ENCODE measurements at regions not wholly inside any gene's neighbourhood (a gene's known extent, or its start where the extent isn't known, plus 50 kb on each side); places are given as distances from the start of the nearest gene placed in this dataset.

DNA sequence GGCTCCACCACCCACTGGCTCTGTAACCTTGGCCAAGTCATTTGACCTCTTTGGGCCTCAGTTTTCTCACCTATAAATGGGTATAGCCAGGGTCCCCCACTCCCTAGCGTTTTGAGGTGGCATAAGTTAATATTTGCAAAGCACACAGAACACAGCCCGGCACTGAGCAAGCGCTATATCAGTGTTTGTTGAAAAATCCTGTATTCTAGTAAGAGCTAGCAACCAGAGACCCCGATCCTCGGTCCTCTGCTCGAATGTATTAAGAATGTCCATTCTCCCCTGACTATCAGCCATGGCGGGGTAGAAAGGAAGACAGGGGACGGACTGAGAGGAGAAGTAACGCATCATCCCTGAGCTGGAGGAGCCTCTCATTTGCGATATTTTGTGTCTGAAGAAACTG, 131.2 kb downstream of the IRF8 start:
- H3K4me1 Mint-ChIP-seq: no peaks in the 10 kb centered on the region
- peaks cover 16 to 18% of the 10 kb centered on the region in 2 donors for H3K27me3 Mint-ChIP-seq
- DNase-seq: no peak
- H3K9me3 Mint-ChIP-seq: peaks cover 3 to 6% (median 4%) of the 10 kb centered on the region in 5 donors
- Histone ChIP-seq H3K27ac (ENCODE audit: low read depth, low read length) (no peak overlapping the region), H3K9me3 (ENCODE audit: low read length) (no peaks in the 10 kb centered on the region), H3K4me3 (ENCODE audit: low read length) (no peak overlapping the region), H3K36me3 (ENCODE audit: insufficient read depth, low read length) (no peaks in the 10 kb centered on the region), H3K4me1 (ENCODE audit: insufficient read depth, low read length) (no peaks in the 10 kb centered on the region), H3K27me3 (ENCODE audit: insufficient read depth, low read length, poor library complexity, severe bottlenecking) (no peaks in the 10 kb centered on the region)
- peaks cover 0 to 3% (median 0%) of the 10 kb centered on the region in 3 donors for H3K36me3 Mint-ChIP-seq
- POLR2A ChIA-PET: no interaction called here
- no peak overlapping the region for H3K4me3 Mint-ChIP-seq
- CTCF ChIA-PET: no interaction called here
- H3K27ac Mint-ChIP-seq: peak overlapping the region in 1 of 8 donors; percentile 72

DNA sequence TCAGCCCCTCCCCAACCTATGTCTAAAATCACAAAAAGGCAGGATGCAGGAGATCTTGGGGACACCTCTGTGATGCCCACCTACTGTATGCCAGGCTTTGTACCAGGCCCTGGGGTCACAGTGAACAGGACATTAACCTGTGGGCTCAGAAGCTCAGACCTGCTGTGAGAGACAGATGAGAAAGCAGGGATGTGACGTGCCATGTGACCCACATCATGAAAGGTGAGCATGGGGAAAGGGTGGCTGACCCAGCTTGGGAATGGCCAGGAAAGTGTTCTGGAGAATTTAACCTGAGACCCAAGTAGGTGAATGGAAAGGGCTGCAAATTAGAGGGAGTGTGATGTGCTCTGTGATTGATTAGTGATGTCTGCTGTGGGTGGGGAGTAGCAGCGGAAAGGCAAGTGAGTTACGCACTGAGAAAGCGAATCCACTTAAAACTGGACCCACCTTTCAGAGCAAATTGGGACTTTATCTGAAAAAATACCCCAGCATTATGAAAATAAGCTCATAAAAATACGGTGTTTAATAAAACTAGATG, 132.2 kb downstream of the IRF8 start:
- peaks cover 14 to 17% of the 10 kb centered on the region in 2 donors for H3K27me3 Mint-ChIP-seq
- H3K9me3 ChIP-seq (ENCODE audit: low read length): no peaks in the 10 kb centered on the region
- H3K27ac Mint-ChIP-seq: no peak overlapping the region
- ChIA-PET POLR2A (no interaction called here), CTCF (no interaction called here)
- no peak overlapping the region for H3K27ac ChIP-seq (ENCODE audit: low read depth, low read length)
- H3K36me3 Mint-ChIP-seq: no peaks in the 10 kb centered on the region
- H3K4me3 Mint-ChIP-seq: no peak overlapping the region
- no peak for DNase-seq
- no peaks in the 10 kb centered on the region for H3K36me3 ChIP-seq (ENCODE audit: insufficient read depth, low read length)
- H3K4me1 ChIP-seq (ENCODE audit: insufficient read depth, low read length): no peaks in the 10 kb centered on the region
- H3K4me3 ChIP-seq (ENCODE audit: low read length): no peak overlapping the region
- no peaks in the 10 kb centered on the region for H3K4me1 Mint-ChIP-seq
- H3K27me3 ChIP-seq (ENCODE audit: insufficient read depth, low read length, poor library complexity, severe bottlenecking): no peaks in the 10 kb centered on the region
- H3K9me3 Mint-ChIP-seq: peaks cover 0 to 3% (median 2%) of the 10 kb centered on the region in 5 donors

DNA sequence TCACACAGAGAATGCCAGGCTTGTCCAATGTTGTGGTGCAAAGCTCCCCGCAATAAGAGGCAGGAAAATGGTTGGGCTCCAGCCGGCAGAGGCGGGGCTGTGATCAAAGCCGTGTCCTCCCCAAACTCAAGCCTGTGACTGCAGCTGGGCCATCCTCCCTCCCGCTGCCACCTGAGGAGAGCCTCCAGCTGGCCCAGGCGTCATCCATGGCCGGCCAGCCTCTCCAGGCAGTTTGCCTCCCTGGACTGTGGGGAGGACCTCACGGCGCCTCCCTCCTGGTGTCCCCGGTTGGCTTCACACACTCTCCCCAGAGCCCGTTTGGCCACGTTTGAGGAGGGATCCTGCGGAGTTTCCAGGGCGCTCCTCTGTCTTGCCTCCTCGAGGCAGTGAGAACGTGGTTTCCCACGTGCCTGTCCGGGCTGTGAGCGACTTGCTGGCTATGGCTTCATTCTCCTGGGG, 134.1 kb downstream of the IRF8 start:
- no peaks in the 10 kb centered on the region for H3K36me3 ChIP-seq (ENCODE audit: insufficient read depth, low read length)
- no peaks in the 10 kb centered on the region for H3K27me3 ChIP-seq (ENCODE audit: insufficient read depth, low read length, poor library complexity, severe bottlenecking)
- no peaks in the 10 kb centered on the region for H3K4me1 ChIP-seq (ENCODE audit: insufficient read depth, low read length)
- peaks cover 10 to 20% of the 10 kb centered on the region in 2 donors for H3K27me3 Mint-ChIP-seq
- no peak for DNase-seq
- H3K27ac Mint-ChIP-seq: no peak overlapping the region
- H3K4me1 Mint-ChIP-seq: no peaks in the 10 kb centered on the region
- peaks cover 0 to 2% (median 0%) of the 10 kb centered on the region in 5 donors for H3K9me3 Mint-ChIP-seq
- ChIA-PET POLR2A (no interaction called here), CTCF (no interaction called here)
- no peak overlapping the region for H3K4me3 Mint-ChIP-seq
- no peaks in the 10 kb centered on the region for H3K36me3 Mint-ChIP-seq
- no peak overlapping the region for H3K27ac ChIP-seq (ENCODE audit: low read depth, low read length)
- no peaks in the 10 kb centered on the region for H3K9me3 ChIP-seq (ENCODE audit: low read length)
- H3K4me3 ChIP-seq (ENCODE audit: low read length): no peak overlapping the region

DNA sequence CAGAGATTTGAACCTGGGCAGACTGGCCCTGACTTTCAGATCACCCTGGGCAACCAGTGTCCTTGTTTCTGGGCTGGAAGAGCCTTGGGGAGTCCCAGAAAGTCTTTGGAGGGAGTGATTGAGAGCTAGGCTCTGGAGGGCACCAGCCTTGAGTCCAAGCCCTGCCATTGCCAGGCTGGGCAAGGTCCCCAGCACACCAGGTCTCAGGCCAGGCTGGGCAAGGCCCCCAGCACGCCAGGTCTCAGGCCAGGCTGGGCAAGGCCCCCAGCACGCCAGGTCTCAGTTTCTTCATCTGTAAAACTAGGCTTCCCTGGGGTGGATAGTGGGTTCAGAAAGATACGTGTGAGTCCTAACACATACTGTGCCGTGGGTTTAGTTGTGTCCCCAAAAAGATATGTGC, 135.0 kb downstream of the IRF8 start:
- Mint-ChIP-seq H3K27me3 (peaks cover 5 to 16% of the 10 kb centered on the region in 2 donors), H3K4me3 (no peak overlapping the region)

DNA sequence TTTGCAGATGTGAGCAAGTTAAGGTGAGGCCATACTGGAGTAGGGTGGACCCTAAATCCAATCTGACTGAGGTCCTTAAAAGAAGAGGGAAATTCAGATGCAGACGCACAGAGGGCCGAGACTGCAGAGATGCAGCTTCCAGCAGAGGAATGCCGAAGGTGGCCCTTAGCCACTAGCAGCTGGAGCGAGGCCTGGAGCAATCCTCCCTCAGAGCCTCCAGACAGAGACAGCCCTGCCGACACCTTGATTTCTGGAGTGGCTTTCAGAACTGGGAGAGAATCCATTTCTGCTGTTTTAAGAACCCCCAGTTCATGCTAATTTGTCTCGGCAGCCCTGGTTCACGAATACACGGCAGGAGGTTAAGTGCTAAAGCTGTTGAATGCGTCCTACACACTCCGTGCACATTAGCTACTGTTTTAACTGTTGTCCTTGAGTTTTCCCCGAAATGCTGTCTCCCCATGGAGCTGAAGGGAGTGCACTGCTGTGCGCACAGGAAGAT, 135.5 kb downstream of the IRF8 start:
- Histone ChIP-seq H3K4me3 (ENCODE audit: low read length) (no peak overlapping the region), H3K27ac (ENCODE audit: low read depth, low read length) (no peak overlapping the region), H3K27me3 (ENCODE audit: insufficient read depth, low read length, poor library complexity, severe bottlenecking) (no peaks in the 10 kb centered on the region), H3K9me3 (ENCODE audit: low read length) (no peaks in the 10 kb centered on the region), H3K4me1 (ENCODE audit: insufficient read depth, low read length) (no peaks in the 10 kb centered on the region), H3K36me3 (ENCODE audit: insufficient read depth, low read length) (no peaks in the 10 kb centered on the region)
- no peak overlapping the region for H3K4me3 Mint-ChIP-seq
- CTCF ChIA-PET: no interaction called here
- H3K27me3 Mint-ChIP-seq: peaks cover 5 to 16% of the 10 kb centered on the region in 2 donors
- H3K27ac Mint-ChIP-seq: no peak overlapping the region
- POLR2A ChIA-PET: no interaction called here
- peaks cover 0 to 5% (median 0%) of the 10 kb centered on the region in 3 donors for H3K4me1 Mint-ChIP-seq
- H3K9me3 Mint-ChIP-seq: no peaks in the 10 kb centered on the region
- H3K36me3 Mint-ChIP-seq: no peaks in the 10 kb centered on the region
- DNase-seq: no peak

More for the DNA sequence above, 135.0 kb downstream of the IRF8 start:
- POLR2A ChIA-PET: no interaction called here
- Histone ChIP-seq H3K27me3 (ENCODE audit: insufficient read depth, low read length, poor library complexity, severe bottlenecking) (no peaks in the 10 kb centered on the region), H3K4me1 (ENCODE audit: insufficient read depth, low read length) (no peaks in the 10 kb centered on the region), H3K36me3 (ENCODE audit: insufficient read depth, low read length) (no peaks in the 10 kb centered on the region), H3K27ac (ENCODE audit: low read depth, low read length) (no peak overlapping the region), H3K4me3 (ENCODE audit: low read length) (no peak overlapping the region), H3K9me3 (ENCODE audit: low read length) (no peaks in the 10 kb centered on the region)
- no peak for DNase-seq
- no peaks in the 10 kb centered on the region for H3K36me3 Mint-ChIP-seq
- CTCF ChIA-PET: no interaction called here
- H3K9me3 Mint-ChIP-seq: no peaks in the 10 kb centered on the region
- peaks cover 0 to under 1% (median 0%) of the 10 kb centered on the region in 3 donors for H3K4me1 Mint-ChIP-seq
- H3K27ac Mint-ChIP-seq: no peak overlapping the region

DNA sequence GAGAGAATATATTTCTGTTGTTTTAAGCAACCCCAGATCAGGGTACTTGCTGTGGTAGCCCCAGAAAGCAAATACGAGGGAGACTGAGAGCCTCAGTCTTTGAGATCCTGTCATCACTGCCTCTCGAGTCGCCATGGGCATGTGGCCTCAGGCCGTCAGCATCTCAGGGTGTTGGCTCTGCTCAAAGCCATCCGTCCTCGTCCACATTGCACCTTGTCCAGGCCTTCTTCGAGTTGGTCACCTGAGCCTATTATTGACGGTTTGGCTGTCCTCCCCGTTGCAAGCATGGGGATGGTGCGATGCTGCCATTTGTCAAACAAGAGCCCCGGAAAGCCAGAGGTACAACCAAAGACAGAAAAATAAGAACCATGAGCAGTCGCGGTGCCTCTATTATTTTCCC, 136.9 kb downstream of the IRF8 start:
- no peaks in the 10 kb centered on the region for H3K36me3 ChIP-seq (ENCODE audit: insufficient read depth, low read length)
- no peaks in the 10 kb centered on the region for H3K9me3 ChIP-seq (ENCODE audit: low read length)
- H3K27ac ChIP-seq (ENCODE audit: low read depth, low read length): no peak overlapping the region
- H3K4me1 ChIP-seq (ENCODE audit: insufficient read depth, low read length): no peaks in the 10 kb centered on the region
- H3K9me3 Mint-ChIP-seq: no peaks in the 10 kb centered on the region
- no peak overlapping the region for H3K27ac Mint-ChIP-seq
- H3K36me3 Mint-ChIP-seq: no peaks in the 10 kb centered on the region
- no peak overlapping the region for H3K4me3 ChIP-seq (ENCODE audit: low read length)
- no peak for DNase-seq
- ChIA-PET POLR2A (no interaction called here), CTCF (no interaction called here)
- H3K4me1 Mint-ChIP-seq: peaks cover 0 to 5% (median 0%) of the 10 kb centered on the region in 3 donors
- H3K4me3 Mint-ChIP-seq: no peak overlapping the region
- H3K27me3 ChIP-seq (ENCODE audit: insufficient read depth, low read length, poor library complexity, severe bottlenecking): no peaks in the 10 kb centered on the region
- peaks cover 8 to 12% of the 10 kb centered on the region in 2 donors for H3K27me3 Mint-ChIP-seq

DNA sequence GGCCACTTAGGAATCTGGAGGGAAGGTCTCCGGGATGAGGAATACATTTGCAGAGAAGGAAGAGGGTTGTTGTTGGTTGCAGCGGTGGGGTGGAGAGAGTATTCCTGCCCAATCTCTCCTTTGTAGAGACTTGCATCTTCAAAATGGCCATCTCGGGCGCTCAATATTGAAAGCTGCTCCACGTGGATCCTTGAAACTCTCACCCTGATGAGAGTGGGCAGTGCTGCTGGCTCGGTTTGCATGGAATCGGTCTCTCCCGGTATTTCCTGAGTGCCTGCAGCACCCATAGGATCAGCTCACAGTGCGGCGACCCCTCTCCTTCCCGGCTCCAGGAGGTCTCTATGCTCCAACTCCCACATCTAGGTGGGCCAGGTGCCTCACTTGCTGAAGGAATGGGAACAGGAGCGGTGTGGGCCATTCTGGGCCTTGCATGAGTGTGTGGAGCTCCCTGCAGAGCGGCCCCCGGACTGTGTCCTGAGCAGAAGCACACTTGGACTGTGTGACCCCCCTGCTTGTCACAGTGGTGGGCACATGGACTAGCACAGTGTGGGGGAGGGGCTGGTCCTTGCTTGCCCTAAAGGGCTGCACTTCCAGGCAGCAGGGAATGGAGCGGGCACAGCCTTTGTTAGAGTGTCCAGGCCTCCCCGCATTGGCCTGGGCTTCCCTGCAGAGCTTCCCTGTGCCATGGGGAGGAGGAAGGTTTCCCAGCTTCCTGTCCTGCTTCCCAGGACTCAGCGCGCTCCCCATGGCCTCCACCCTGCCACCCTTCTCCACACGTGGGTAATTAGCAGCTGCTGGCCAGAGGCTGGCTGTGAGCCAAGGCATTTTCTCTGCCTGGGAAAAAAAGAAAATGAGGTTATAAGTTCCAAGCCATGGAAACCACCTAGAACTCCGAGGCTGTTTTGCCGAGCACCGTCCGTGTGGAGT, 139.3 kb downstream of the IRF8 start:
- CTCF ChIA-PET: interaction anchor here (1.2 kb wide), 1 partner anchor 23 kb away, joined by 3 read pairs; no protein-coding TSS in a partner anchor
- Histone ChIP-seq H3K9me3 (ENCODE audit: low read length) (no peaks in the 10 kb centered on the region), H3K36me3 (ENCODE audit: insufficient read depth, low read length) (no peaks in the 10 kb centered on the region), H3K4me1 (ENCODE audit: insufficient read depth, low read length) (no peaks in the 10 kb centered on the region), H3K27me3 (ENCODE audit: insufficient read depth, low read length, poor library complexity, severe bottlenecking) (no peaks in the 10 kb centered on the region), H3K27ac (ENCODE audit: low read depth, low read length) (no peak overlapping the region), H3K4me3 (ENCODE audit: low read length) (no peak overlapping the region)
- peaks cover 0 to 5% (median 0%) of the 10 kb centered on the region in 3 donors for H3K4me1 Mint-ChIP-seq
- peaks cover 13 to 23% of the 10 kb centered on the region in 2 donors for H3K27me3 Mint-ChIP-seq
- DNase-seq: no peak
- H3K36me3 Mint-ChIP-seq: no peaks in the 10 kb centered on the region
- H3K4me3 Mint-ChIP-seq: no peak overlapping the region
- POLR2A ChIA-PET: no interaction called here
- no peak overlapping the region for H3K27ac Mint-ChIP-seq
- no peaks in the 10 kb centered on the region for H3K9me3 Mint-ChIP-seq

DNA sequence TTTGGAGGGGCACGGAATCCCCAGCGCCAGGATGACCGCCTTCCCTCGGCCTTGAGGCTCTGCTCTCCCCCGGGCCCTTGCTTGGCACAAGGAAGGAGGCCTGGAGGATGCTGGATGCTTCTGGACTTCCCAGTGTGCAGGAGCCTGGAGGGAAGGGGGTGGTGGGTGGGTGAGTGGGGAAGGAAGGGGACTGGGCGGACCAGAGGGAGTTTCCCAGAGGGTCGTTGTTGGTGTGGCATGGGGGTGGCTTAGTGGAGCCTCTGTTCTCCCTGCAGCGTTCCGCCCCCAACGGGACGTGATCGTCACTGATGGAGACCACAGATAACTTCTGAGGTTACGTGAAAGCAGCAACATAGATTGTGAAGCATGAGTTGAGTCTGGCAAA, 140.0 kb downstream of the IRF8 start:
- Histone ChIP-seq H3K36me3 (ENCODE audit: insufficient read depth, low read length) (no peaks in the 10 kb centered on the region), H3K9me3 (ENCODE audit: low read length) (no peaks in the 10 kb centered on the region), H3K4me3 (ENCODE audit: low read length) (no peak overlapping the region), H3K27me3 (ENCODE audit: insufficient read depth, low read length, poor library complexity, severe bottlenecking) (no peaks in the 10 kb centered on the region), H3K4me1 (ENCODE audit: insufficient read depth, low read length) (no peaks in the 10 kb centered on the region), H3K27ac (ENCODE audit: low read depth, low read length) (no peak overlapping the region)
- Mint-ChIP-seq H3K36me3 (no peaks in the 10 kb centered on the region), H3K27me3 (peaks cover 14 to 24% of the 10 kb centered on the region in 2 donors), H3K9me3 (no peaks in the 10 kb centered on the region), H3K27ac (no peak overlapping the region), H3K4me3 (no peak overlapping the region), H3K4me1 (peaks cover 0 to 5% (median 0%) of the 10 kb centered on the region in 3 donors)
- ChIA-PET POLR2A (no interaction called here), CTCF (no interaction called here)
- DNase-seq: peak in 1 of 5 donors; percentile 9
